GM12878 (cell line): ENCODE measurements at regions not wholly inside any gene's neighbourhood (a gene's known extent, or its start where the extent isn't known, plus 50 kb on each side); places are given as distances from the start of the nearest gene placed in this dataset.

Experiments
- ATAC-seq: fragments of 200-7000 bp; cut with Tn5 transposase; 3 replicates; pipeline ENCODE4 v1.9.1; 2020; ENCODE audit warnings: mild to moderate bottlenecking, moderate library complexity
- BruUV-seq: library from RNA; stranded (reverse); fragments of 400-500 nt; replicated peaks from 2 replicates; lab custom pipeline; 2021; lab: Mats Ljungman, UMichigan
- CTCF ChIA-PET: fragments of 300-600 bp; sonication (Branson Sonifier 250); formaldehyde crosslinking; extraction: SDS; loops from one replicate; lab custom pipeline; 2021; ENCODE audit warnings: inconsistent platforms; lab: Yijun Ruan, JAX
- POLR2A ChIA-PET: fragments of 350-600 bp; formaldehyde crosslinking; extraction: SDS; loops from one replicate; lab custom pipeline; 2021; ENCODE audit warnings: inconsistent platforms; lab: Charles Lee
- RAD21 ChIA-PET: fragments of 300-600 bp; sonication (Branson Sonifier 250); formaldehyde crosslinking; loops from one replicate; lab custom pipeline; 2023; ENCODE audit warnings: antibody characterized with exemption; ENCODE audit not compliant: unreplicated experiment; lab: Charles Lee
- SMC1A ChIA-PET: fragments of 300-600 bp; sonication (Branson Sonifier 250); formaldehyde crosslinking; loops from one replicate; lab custom pipeline; 2023; ENCODE audit not compliant: unreplicated experiment, uncharacterized antibody; lab: Charles Lee
- DNase-seq: peaks from one replicate; pipeline ENCODE4 v3.0.0-alpha.2; 2011; ENCODE audit warnings: low read depth, low spot score
- FAIRE-seq: peaks from 3 replicates; lab custom pipeline; 2011; peaks lifted over from hg19 to GRCh38; lab: Jason Lieb, UNC
- H2AFZ ChIP-seq: 2 replicates; pipeline ENCODE4 v1.6.0; 2011; ENCODE audit warnings: low read depth, low read length, control low read depth; ENCODE audit not compliant: control insufficient read depth
- H3K27ac ChIP-seq: 2 replicates; pipeline ENCODE4 v1.5.1; 2011; ENCODE audit warnings: control low read depth; ENCODE audit not compliant: control insufficient read depth, insufficient read depth
- H3K27me3 ChIP-seq, 2 experiments: replicated peaks in 1 of 2; 2 replicates each; pipeline versions ENCODE4 v1.6.0 to v1.6.1; 2011; ENCODE audit warnings: low read length in 1 of 2; ENCODE audit not compliant: control insufficient read depth in 2 of 2, insufficient read depth in 2 of 2
- H3K36me3 ChIP-seq, 2 experiments: 2 replicates each; pipeline ENCODE4 v1.5.1; 2011; ENCODE audit warnings: low read length in 1 of 2; ENCODE audit not compliant: control insufficient read depth in 2 of 2, insufficient read depth in 2 of 2
- H3K4me1 ChIP-seq: 2 replicates; pipeline ENCODE4 v1.6.1; 2011; ENCODE audit warnings: mild to moderate bottlenecking, low read length, moderate library complexity, mixed read lengths; ENCODE audit not compliant: control insufficient read depth, insufficient read depth
- H3K4me2 ChIP-seq: 2 replicates; pipeline ENCODE4 v1.6.0; 2011; ENCODE audit warnings: control low read depth; ENCODE audit not compliant: control insufficient read depth, insufficient read depth
- H3K4me3 ChIP-seq: fragments of 200-600 bp; sonication (generic); 2 replicates; pipeline ENCODE4 v1.5.1; 2016
- H3K79me2 ChIP-seq: 2 replicates; pipeline ENCODE4 v1.6.0; 2011; ENCODE audit warnings: low read length; ENCODE audit not compliant: control insufficient read depth, insufficient read depth
- H3K9ac ChIP-seq: 2 replicates; pipeline ENCODE4 v1.8.0; 2011; ENCODE audit warnings: low read length, control low read depth, mixed read lengths; ENCODE audit not compliant: control insufficient read depth, insufficient read depth
- H3K9me3 ChIP-seq: replicated peaks from 3 replicates; pipeline ENCODE4 v1.5.1; 2011; ENCODE audit warnings: mild to moderate bottlenecking, low read length; ENCODE audit not compliant: control insufficient read depth, insufficient read depth
- H4K20me1 ChIP-seq: 2 replicates; pipeline ENCODE4 v1.6.0; 2011; ENCODE audit not compliant: control insufficient read depth, insufficient read depth
- BACH1 ChIP-seq: fragments of 450-650 bp; IDR thresholded peaks from 2 replicates; pipeline ENCODE4 v1.6.1; 2017; ENCODE audit warnings: mild to moderate bottlenecking, borderline replicate concordance
- BRCA1 ChIP-seq: IDR thresholded peaks from 2 replicates; pipeline ENCODE4 v1.6.1; 2011; ENCODE audit warnings: low read depth, low read length, improper control_type of control experiment
- NR2F1 ChIP-seq: fragments of 450-650 bp; conservative IDR thresholded peaks from 2 replicates; pipeline ENCODE4 v1.6.1; 2017; ENCODE audit warnings: mild to moderate bottlenecking
- RBBP5 ChIP-seq: fragments of 200-600 bp; sonication (generic); conservative IDR thresholded peaks from 2 replicates; pipeline ENCODE4 v1.6.1; 2016
- TCF7 ChIP-seq: IDR thresholded peaks from 2 replicates; pipeline ENCODE4 v1.6.1; 2014; ENCODE audit warnings: antibody characterized with exemption, borderline replicate concordance
- ZBED1 ChIP-seq: IDR thresholded peaks from 2 replicates; pipeline ENCODE4 v1.6.1; 2016; ENCODE audit warnings: borderline replicate concordance
- ZNF207 ChIP-seq: fragments of 450-650 bp; IDR thresholded peaks from 2 replicates; pipeline ENCODE4 v1.6.1; 2014; ENCODE audit warnings: antibody characterized with exemption, mild to moderate bottlenecking, borderline replicate concordance
- in situ Hi-C: fragments of 300-500 bp; cut with MboI; formaldehyde crosslinking; loops from 9 replicates; pipeline ENCODE4 v1.14.3; 2018; ENCODE audit warnings: mixed read lengths
- intact Hi-C: fragments of 100-400 bp; cut with micrococcal nuclease; formaldehyde crosslinking; loops from one replicate; pipeline ENCODE4 v1.14.2; 2022; ENCODE audit not compliant: unreplicated experiment
- TF ChIP-seq, protein P1 (sequence below): IDR thresholded peaks from 2 replicates; pipeline ENCODE4 v1.6.1; 2011; ENCODE audit warnings: low read depth, mild to moderate bottlenecking, low read length, moderate library complexity, borderline replicate concordance; ENCODE audit errors: extremely low read depth
- TF ChIP-seq, protein P2 (sequence below): fragments of 450-650 bp; IDR thresholded peaks from 2 replicates; pipeline ENCODE4 v1.6.1; 2017; ENCODE audit warnings: borderline replicate concordance
- TF ChIP-seq, protein P3 (sequence below): fragments of 450-650 bp; IDR thresholded peaks from 2 replicates; pipeline ENCODE4 v1.6.1; 2014; ENCODE audit warnings: mild to moderate bottlenecking

DNA sequence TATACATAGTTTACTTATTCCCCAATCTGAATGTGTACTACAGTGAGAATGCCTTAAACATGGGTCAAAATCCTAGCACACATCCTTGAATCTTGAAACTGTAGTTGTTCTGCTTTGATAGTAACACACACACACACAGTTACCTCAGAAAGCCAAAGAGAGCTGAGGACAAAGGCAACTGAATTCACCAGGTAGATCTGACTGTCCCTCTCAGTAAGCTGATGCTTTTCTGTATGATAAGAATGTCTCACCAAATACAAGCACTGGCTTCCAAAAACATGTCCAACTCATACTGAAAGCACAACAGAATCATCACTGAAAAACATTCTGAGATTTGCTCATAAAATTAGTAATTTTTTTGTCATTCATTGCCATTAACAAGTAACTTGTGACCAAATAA lies 104.3 kb upstream of the DYNLRB2 start:
- H3K9me3 ChIP-seq: no peaks in the 10 kb centered on the region
- H4K20me1 ChIP-seq: no peaks in the 10 kb centered on the region
- no TSS peak for BruUV-seq
- ATAC-seq (no peak), DNase-seq (no peak), FAIRE-seq (no peak)
- ChIA-PET POLR2A (no interaction called here), SMC1A (no interaction called here), CTCF (no interaction called here), RAD21 (no interaction called here)
- no peaks in the 10 kb centered on the region for H3K27me3 ChIP-seq
- H3K4me2 ChIP-seq: no peak overlapping the region
- H3K27ac ChIP-seq: no peak overlapping the region
- H3K79me2 ChIP-seq: no peaks in the 10 kb centered on the region
- in situ Hi-C loops (no loop called here), intact Hi-C loops (no loop called here)
- H3K4me1 ChIP-seq: no peaks in the 10 kb centered on the region
- no peaks in the 10 kb centered on the region for H3K36me3 ChIP-seq
- H3K4me3 ChIP-seq: no peak overlapping the region
- TF ChIP-seq ZNF207: no peak
- TF ChIP-seq, protein P1, sequence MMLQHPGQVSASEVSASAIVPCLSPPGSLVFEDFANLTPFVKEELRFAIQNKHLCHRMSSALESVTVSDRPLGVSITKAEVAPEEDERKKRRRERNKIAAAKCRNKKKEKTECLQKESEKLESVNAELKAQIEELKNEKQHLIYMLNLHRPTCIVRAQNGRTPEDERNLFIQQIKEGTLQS: no peak
- TF ChIP-seq, protein P2, sequence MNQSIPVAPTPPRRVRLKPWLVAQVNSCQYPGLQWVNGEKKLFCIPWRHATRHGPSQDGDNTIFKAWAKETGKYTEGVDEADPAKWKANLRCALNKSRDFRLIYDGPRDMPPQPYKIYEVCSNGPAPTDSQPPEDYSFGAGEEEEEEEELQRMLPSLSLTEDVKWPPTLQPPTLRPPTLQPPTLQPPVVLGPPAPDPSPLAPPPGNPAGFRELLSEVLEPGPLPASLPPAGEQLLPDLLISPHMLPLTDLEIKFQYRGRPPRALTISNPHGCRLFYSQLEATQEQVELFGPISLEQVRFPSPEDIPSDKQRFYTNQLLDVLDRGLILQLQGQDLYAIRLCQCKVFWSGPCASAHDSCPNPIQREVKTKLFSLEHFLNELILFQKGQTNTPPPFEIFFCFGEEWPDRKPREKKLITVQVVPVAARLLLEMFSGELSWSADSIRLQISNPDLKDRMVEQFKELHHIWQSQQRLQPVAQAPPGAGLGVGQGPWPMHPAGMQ: no peak
- no peak for TF ChIP-seq NR2F1
- TF ChIP-seq BRCA1: no peak
- no peak for TF ChIP-seq TCF7
- no peak for TF ChIP-seq RBBP5
- TF ChIP-seq, protein P3, sequence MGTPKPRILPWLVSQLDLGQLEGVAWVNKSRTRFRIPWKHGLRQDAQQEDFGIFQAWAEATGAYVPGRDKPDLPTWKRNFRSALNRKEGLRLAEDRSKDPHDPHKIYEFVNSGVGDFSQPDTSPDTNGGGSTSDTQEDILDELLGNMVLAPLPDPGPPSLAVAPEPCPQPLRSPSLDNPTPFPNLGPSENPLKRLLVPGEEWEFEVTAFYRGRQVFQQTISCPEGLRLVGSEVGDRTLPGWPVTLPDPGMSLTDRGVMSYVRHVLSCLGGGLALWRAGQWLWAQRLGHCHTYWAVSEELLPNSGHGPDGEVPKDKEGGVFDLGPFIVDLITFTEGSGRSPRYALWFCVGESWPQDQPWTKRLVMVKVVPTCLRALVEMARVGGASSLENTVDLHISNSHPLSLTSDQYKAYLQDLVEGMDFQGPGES: no peak
- no peak for TF ChIP-seq ZBED1
- no peak for TF ChIP-seq BACH1
- H3K9ac ChIP-seq: no peak overlapping the region
- no peak overlapping the region for H2AFZ ChIP-seq
